Activated CD4-positive, alpha-beta memory T cell treated with anti-CD3 and anti-CD28 coated beads for 36 hours (primary cell): ENCODE measurements at regions not wholly inside any gene's neighbourhood (a gene's known extent, or its start where the extent isn't known, plus 50 kb on each side); places are given as distances from the start of the nearest gene placed in this dataset.
A peak's percentile ranks its signal among the peaks of the same experiment; 100 is the strongest.

ENCODE experiments used
- CTCF ChIA-PET: fragments of 350-600 bp; sonication (Branson Sonifier 250); formaldehyde crosslinking; loops from one replicate; lab custom pipeline; 2021; ENCODE audit warnings: antibody characterized with exemption, inconsistent platforms; lab: Charles Lee
- POLR2A ChIA-PET: fragments of 350-600 bp; sonication (Branson Sonifier 250); formaldehyde crosslinking; loops from one replicate; lab custom pipeline; 2021; ENCODE audit warnings: antibody characterized with exemption; lab: Charles Lee
- DNase-seq: peaks from one replicate; pipeline ENCODE4 v3.0.0-alpha.2; 2020
- H3K27ac Mint-ChIP-seq: one replicate; pipeline ENCODE4 v1.8.0; 2021; ENCODE audit warnings: mixed read lengths
- H3K27me3 Mint-ChIP-seq: one replicate; pipeline ENCODE4 v1.8.0; 2021; ENCODE audit warnings: mixed read lengths
- H3K36me3 Mint-ChIP-seq: one replicate; pipeline ENCODE4 v1.8.0; 2021; ENCODE audit warnings: mixed read lengths
- H3K4me1 Mint-ChIP-seq: one replicate; pipeline ENCODE4 v1.8.0; 2021; ENCODE audit warnings: low read depth, mixed read lengths
- H3K4me3 Mint-ChIP-seq: one replicate; pipeline ENCODE4 v1.8.0; 2021; ENCODE audit warnings: mild to moderate bottlenecking, mixed read lengths
- H3K9me3 Mint-ChIP-seq: one replicate; pipeline ENCODE4 v1.8.0; 2021; ENCODE audit warnings: mixed read lengths
- intact Hi-C: fragments of 100-400 bp; cut with micrococcal nuclease; formaldehyde crosslinking; loops from one replicate; pipeline ENCODE4 v1.15.1; 2023

GRCh38 chr14:96959992-96960391, 162.8 kb downstream of the VRK1 start:
- no peak for DNase-seq
- ChIA-PET CTCF (no interaction called here), POLR2A (no interaction called here)
- Mint-ChIP-seq H3K4me3 (no peak overlapping the region), H3K27ac (no peak overlapping the region), H3K36me3 (peaks cover 15% of the 10 kb centered on the region), H3K9me3 (peaks cover 24% of the 10 kb centered on the region), H3K27me3 (no peaks in the 10 kb centered on the region), H3K4me1 (peaks cover 44% of the 10 kb centered on the region)
- intact Hi-C loops, result no loop called here

GRCh38 chr14:96960598-96961116, 163.5 kb downstream of the VRK1 start:
- H3K4me3 Mint-ChIP-seq, result no peak overlapping the region
- H3K27me3 Mint-ChIP-seq, result no peaks in the 10 kb centered on the region
- peaks cover 44% of the 10 kb centered on the region for H3K4me1 Mint-ChIP-seq
- H3K27ac Mint-ChIP-seq, result no peak overlapping the region
- CTCF ChIA-PET, result no interaction called here
- peaks cover 24% of the 10 kb centered on the region for H3K9me3 Mint-ChIP-seq
- DNase-seq, result no peak
- peaks cover 15% of the 10 kb centered on the region for H3K36me3 Mint-ChIP-seq
- POLR2A ChIA-PET, result no interaction called here
- intact Hi-C loops, result no loop called here

DNA sequence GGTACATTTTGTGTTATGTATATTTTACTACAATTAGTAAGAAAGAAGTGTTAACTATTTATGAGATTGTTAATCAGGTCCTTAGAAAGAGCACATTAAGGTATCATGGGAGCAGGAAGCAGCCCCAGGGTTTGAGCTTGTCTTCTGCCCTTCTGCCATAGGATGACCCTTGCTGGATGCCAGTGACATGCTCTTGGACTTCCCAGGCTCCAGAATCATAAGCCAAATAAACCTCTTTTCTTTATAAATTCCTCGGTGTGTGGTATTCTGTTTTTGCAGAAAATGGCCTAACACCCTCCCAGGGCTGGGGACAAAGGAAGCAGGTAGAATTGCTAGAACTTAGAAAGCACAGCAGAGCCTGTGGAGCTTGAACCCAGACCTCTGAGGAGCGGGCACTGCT, 164.7 kb downstream of the VRK1 start:
- H3K9me3 Mint-ChIP-seq, result peaks cover 24% of the 10 kb centered on the region
- no peak overlapping the region for H3K4me3 Mint-ChIP-seq
- CTCF ChIA-PET, result no interaction called here
- POLR2A ChIA-PET, result no interaction called here
- H3K4me1 Mint-ChIP-seq, result peaks cover 47% of the 10 kb centered on the region
- H3K27ac Mint-ChIP-seq, result peak overlapping the region; percentile 83
- H3K27me3 Mint-ChIP-seq, result no peaks in the 10 kb centered on the region
- H3K36me3 Mint-ChIP-seq, result peaks cover 15% of the 10 kb centered on the region
- no peak for DNase-seq
- intact Hi-C loops, result no loop called here

DNA sequence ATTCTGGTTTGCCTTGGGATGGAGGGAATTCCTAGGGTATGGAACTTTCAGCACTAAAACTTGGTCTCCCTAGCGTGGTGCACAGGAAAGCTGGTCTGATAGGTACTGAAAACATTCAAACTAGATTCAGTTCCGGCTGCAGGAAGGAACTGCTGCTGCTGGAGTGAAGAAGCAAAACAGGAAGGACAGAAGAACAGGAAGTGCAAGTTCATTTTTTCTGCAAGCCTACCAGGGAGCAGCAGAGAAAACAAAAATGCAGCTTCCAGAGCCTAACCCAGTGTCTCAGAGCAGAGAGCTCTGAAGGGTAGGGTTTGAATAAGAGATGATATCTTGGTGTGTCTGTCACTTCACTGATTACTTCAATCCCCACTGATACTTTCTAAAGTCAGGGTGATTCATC, 165.2 kb downstream of the VRK1 start:
- ChIA-PET CTCF (no interaction called here), POLR2A (no interaction called here)
- Mint-ChIP-seq H3K4me3 (no peak overlapping the region), H3K27ac (peak overlapping the region; percentile 83), H3K27me3 (no peaks in the 10 kb centered on the region), H3K9me3 (peaks cover 25% of the 10 kb centered on the region), H3K36me3 (peaks cover 15% of the 10 kb centered on the region), H3K4me1 (peaks cover 47% of the 10 kb centered on the region)
- DNase-seq, result peak; percentile 27
- intact Hi-C loops, result no loop called here

DNA sequence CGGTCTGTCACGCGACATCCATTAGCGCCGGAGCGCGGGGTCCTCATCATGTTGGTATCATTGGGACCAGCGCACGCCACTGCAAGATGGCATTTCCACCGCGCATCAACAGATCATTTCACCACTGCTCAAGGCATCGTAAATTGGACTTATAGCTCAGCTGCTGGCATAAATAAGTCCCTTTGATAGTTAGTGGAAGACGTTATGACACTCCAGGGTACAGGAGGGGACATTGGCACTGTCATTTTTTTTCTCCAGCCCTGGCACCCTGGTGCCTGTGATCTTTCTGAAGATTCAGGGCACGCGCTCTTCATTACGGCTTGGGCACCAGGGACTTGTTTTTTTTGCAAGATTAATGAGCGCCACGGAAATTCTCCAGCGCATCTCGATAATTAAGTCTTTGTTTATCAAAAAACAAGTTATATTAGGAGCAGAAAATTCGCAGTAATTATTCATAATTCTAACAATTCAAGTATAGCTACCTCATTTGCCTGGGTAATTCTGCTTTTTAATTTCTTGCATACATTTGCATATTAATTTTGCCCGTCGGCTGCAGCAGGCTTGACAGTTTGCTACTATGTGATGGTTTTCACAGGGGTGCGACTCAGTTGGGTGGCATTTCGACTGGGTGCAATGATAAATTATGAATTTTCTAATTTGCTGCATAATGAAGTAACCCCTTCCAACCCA, 167.7 kb downstream of the VRK1 start:
- intact Hi-C loops, result no loop called here
- H3K27me3 Mint-ChIP-seq, result no peaks in the 10 kb centered on the region
- no peak for DNase-seq
- no peak overlapping the region for H3K27ac Mint-ChIP-seq
- peaks cover 18% of the 10 kb centered on the region for H3K36me3 Mint-ChIP-seq
- POLR2A ChIA-PET, result no interaction called here
- H3K9me3 Mint-ChIP-seq, result peaks cover 31% of the 10 kb centered on the region
- peaks cover 47% of the 10 kb centered on the region for H3K4me1 Mint-ChIP-seq
- no peak overlapping the region for H3K4me3 Mint-ChIP-seq
- CTCF ChIA-PET, result no interaction called here

- ChIA-PET CTCF (no interaction called here), POLR2A (no interaction called here)
Observed at GRCh38 chr14:96965885-96966595, 168.9 kb downstream of the VRK1 start.

DNA sequence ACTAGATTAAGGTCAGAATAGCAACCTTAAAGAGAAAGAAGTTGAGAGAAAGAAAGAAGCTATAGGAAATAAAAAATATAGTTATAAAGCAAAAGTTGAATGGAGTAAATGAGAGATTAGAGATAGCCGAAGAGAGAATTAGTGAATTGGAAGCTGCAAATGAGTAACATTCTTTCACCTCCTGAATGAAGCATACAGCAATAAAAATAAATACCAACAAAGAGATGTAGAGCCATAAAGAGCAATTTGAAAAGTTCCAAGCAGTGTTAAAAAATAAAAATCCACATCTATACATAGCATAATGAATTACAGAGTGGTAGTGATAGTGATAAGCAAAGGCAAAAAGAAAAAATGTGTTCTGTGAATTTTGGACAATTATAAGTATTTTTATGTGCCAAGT, 177.9 kb downstream of the VRK1 start:
- POLR2A ChIA-PET, result no interaction called here
- Mint-ChIP-seq H3K36me3 (peaks cover 16% of the 10 kb centered on the region), H3K4me1 (no peaks in the 10 kb centered on the region), H3K4me3 (no peak overlapping the region), H3K9me3 (peaks cover 29% of the 10 kb centered on the region), H3K27ac (no peak overlapping the region), H3K27me3 (peaks cover 9% of the 10 kb centered on the region)
- CTCF ChIA-PET, result no interaction called here
- no peak for DNase-seq
- intact Hi-C loops, result no loop called here

More at GRCh38 chr14:96965885-96966595, 168.9 kb downstream of the VRK1 start:
- no peaks in the 10 kb centered on the region for H3K27me3 Mint-ChIP-seq
- H3K9me3 Mint-ChIP-seq, result peaks cover 24% of the 10 kb centered on the region
- H3K36me3 Mint-ChIP-seq, result peaks cover 13% of the 10 kb centered on the region
- intact Hi-C loops, result no loop called here
- H3K4me3 Mint-ChIP-seq, result no peak overlapping the region
- no peak overlapping the region for H3K27ac Mint-ChIP-seq
- peaks cover 38% of the 10 kb centered on the region for H3K4me1 Mint-ChIP-seq
- no peak for DNase-seq

- no peak for DNase-seq
- H3K27me3 Mint-ChIP-seq, result peaks cover 9% of the 10 kb centered on the region
- H3K27ac Mint-ChIP-seq, result no peak overlapping the region
- H3K9me3 Mint-ChIP-seq, result peaks cover 20% of the 10 kb centered on the region
- ChIA-PET CTCF (no interaction called here), POLR2A (interaction anchor here (0.7 kb wide), 1 partner anchor 8 kb away, joined by 5 read pairs; no protein-coding TSS in a partner anchor)
- H3K4me1 Mint-ChIP-seq, result no peaks in the 10 kb centered on the region
- peaks cover 13% of the 10 kb centered on the region for H3K36me3 Mint-ChIP-seq
- intact Hi-C loops, result no loop called here
- no peak overlapping the region for H3K4me3 Mint-ChIP-seq
Observed at GRCh38 chr14:96978525-96979272, 181.5 kb downstream of the VRK1 start.

DNA sequence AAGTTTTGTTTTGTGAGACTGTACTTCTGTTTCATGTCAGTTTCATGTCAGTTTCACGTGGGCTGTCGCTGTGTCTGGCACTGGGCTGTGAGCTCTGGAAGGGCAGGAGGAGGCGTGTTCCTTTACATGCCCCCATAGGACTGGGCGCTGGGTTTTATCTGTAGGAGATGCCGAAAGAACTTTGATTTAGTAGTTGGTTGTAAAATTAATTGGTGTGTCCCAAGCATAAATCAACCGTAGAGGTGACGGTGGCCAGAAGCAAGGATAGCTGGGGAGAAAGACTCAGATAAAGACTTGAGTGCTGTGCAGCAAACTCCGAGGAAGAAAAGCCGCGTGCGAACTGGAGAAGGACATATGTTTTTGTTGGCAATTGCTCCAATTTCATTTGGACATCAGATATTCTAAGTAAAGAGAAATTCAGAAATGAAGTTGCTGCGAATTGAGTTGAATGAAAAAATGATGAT, 182.5 kb downstream of the VRK1 start:
- CTCF ChIA-PET, result no interaction called here
- H3K27me3 Mint-ChIP-seq, result peaks cover 9% of the 10 kb centered on the region
- H3K9me3 Mint-ChIP-seq, result peaks cover 11% of the 10 kb centered on the region
- no peak overlapping the region for H3K27ac Mint-ChIP-seq
- H3K36me3 Mint-ChIP-seq, result peaks cover 6% of the 10 kb centered on the region
- intact Hi-C loops, result no loop called here
- POLR2A ChIA-PET, result no interaction called here
- no peak for DNase-seq
- no peaks in the 10 kb centered on the region for H3K4me1 Mint-ChIP-seq
- no peak overlapping the region for H3K4me3 Mint-ChIP-seq

DNA sequence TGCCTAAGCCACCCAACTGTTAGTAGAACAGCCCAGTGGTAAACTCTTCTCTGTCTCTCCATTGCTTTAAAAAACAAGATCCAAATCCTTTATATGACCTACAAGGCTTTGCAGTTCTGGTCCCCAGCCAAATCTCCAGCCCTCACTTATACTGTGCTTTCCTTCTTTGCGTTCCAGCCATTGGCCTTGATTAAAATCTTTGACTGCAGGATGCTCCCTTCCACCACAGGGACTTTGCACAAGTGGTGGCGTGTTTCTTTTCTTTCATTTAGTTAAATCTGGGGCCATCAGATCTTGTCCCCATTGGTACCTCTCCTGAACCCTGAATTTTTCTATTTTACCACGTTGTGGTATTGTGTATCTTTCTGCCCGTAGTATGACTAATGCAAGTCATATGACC, 183.7 kb downstream of the VRK1 start:
- H3K36me3 Mint-ChIP-seq, result peaks cover 1% of the 10 kb centered on the region
- intact Hi-C loops, result no loop called here

GRCh38 chr14:96986256-96987085, 189.3 kb downstream of the VRK1 start:
- ChIA-PET POLR2A (interaction anchor here (0.6 kb wide), 2 partner anchors 8 to 66 kb away, joined by 3 to 5 read pairs; no protein-coding TSS in a partner anchor), CTCF (no interaction called here)
- H3K27ac Mint-ChIP-seq, result no peak overlapping the region
- intact Hi-C loops, result no loop called here
- no peak overlapping the region for H3K4me3 Mint-ChIP-seq
- DNase-seq, result no peak
- H3K27me3 Mint-ChIP-seq, result no peaks in the 10 kb centered on the region
- H3K4me1 Mint-ChIP-seq, result peaks cover 25% of the 10 kb centered on the region
- no peaks in the 10 kb centered on the region for H3K36me3 Mint-ChIP-seq
- no peaks in the 10 kb centered on the region for H3K9me3 Mint-ChIP-seq

More for the DNA sequence above, 183.7 kb downstream of the VRK1 start:
- no peak overlapping the region for H3K4me3 Mint-ChIP-seq
- peaks cover 9% of the 10 kb centered on the region for H3K27me3 Mint-ChIP-seq
- no peak overlapping the region for H3K27ac Mint-ChIP-seq
- ChIA-PET POLR2A (no interaction called here), CTCF (no interaction called here)
- no peaks in the 10 kb centered on the region for H3K4me1 Mint-ChIP-seq
- H3K9me3 Mint-ChIP-seq, result peaks cover 2% of the 10 kb centered on the region
- no peak for DNase-seq
